ENCODE measurements at regions not wholly inside any gene's neighbourhood (a gene's known extent, or its start where the extent isn't known, plus 50 kb on each side); places are given as distances from the start of the nearest gene placed in this dataset.

- TF ChIP-seq CHD7 (IDR thresholded peaks at IDR 0.05; ENCODE audit: insufficient replicate concordance, low read length) (no peak), POLR2A (IDR thresholded peaks at IDR 0.05; ENCODE audit: control extremely low read depth in 1 of 2, low read depth in 2 of 2, low read length in 2 of 2) (no peak), SIRT6 (IDR thresholded peaks at IDR 0.05; ENCODE audit: low read length) (no peak), TAF7 (optimal IDR thresholded peaks at IDR 0.05; ENCODE audit: borderline replicate concordance, low read depth, low read length) (no peak), USF2 (IDR thresholded peaks at IDR 0.05; ENCODE audit: low read length) (no peak), CBX8 (IDR thresholded peaks at IDR 0.05; ENCODE audit: borderline replicate concordance, low read depth, low read length) (no peak), PHF8 (conservative IDR thresholded peaks at IDR 0.05; ENCODE audit: low read depth, low read length) (no peak), SP4 (IDR thresholded peaks at IDR 0.05; ENCODE audit: low read length) (no peak)
Observed at GRCh38 chr2:167491788-167492187, 603.5 kb downstream of the XIRP2 start (continued).
